GM21825 (cell line): ENCODE measurements at regions not wholly inside any gene's neighbourhood (a gene's known extent, or its start where the extent isn't known, plus 50 kb on each side); places are given as distances from the start of the nearest gene placed in this dataset.
"Not testable (repeated sequence)": the region's sequence is repeated elsewhere in the genome, so short reads cannot be mapped to it uniquely, and the experiment has no call there.

ENCODE experiments used
- ATAC-seq: cut with Tn5 transposase; IDR thresholded peaks from one replicate; pipeline ENCODE4 v1.9.1; 2021; ENCODE audit warnings: mild to moderate bottlenecking, moderate library complexity; ENCODE audit not compliant: unreplicated experiment

- ATAC-seq = no peak
Observed at GRCh38 chr3:170711786-170712185, 125.9 kb upstream of the SLC7A14 start.

- no peak for ATAC-seq
Observed at GRCh38 chr3:170709046-170709445, 123.2 kb upstream of the SLC7A14 start.

- no peak for ATAC-seq
Observed at GRCh38 chr3:170707899-170708298, 122.0 kb upstream of the SLC7A14 start.

GRCh38 chr3:170705131-170705530 is 119.3 kb upstream of the SLC7A14 start:
- ATAC-seq = no peak

GRCh38 chr3:170703121-170703588 is 117.3 kb upstream of the SLC7A14 start:
- no peak for ATAC-seq

DNA sequence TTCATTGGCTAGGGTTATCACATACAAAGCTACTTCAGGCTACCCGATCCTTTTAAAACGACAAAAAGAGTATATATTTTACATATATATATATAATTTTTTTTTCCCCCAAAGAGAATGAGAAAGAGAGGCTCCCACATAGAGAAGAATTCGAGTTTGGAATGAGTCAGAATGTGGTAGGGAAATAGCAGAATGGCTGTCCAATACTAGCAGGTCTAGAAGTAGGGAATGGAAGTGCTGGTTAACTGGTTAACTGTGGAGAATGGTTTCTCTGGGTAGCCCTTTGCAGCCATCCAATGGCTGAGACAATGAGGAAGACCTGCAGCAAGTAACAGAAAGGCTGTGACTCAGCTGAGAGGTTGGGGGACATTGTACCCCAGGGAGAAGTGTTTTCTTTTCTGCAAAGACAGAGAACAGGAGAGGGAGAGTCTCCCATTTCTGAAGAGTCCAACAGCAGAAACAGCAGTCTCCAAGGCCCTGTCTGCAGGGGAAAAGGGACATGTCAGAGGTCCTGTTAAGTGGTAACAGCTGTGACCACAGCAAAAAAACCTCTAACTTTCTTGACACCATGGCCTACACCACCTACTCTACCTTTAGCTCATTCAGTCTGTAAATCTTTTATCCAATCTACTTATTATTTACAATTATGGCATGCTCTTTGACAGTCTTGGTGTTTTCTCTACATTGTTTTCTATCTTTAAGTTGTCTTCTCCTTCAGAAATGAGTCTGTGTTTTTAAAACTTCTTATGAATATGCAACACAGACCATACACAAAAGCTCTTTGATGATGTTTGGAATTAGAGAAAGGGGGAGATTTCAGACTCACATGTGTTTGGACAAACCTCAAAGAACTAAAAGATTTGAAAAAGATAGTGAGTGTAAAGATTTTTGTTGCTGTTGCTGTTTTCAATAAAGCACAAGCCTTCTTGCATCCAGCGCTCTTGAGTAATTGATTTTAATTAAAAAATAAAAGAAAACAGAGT is 116.1 kb upstream of the SLC7A14 start:
- no peak for ATAC-seq

DNA sequence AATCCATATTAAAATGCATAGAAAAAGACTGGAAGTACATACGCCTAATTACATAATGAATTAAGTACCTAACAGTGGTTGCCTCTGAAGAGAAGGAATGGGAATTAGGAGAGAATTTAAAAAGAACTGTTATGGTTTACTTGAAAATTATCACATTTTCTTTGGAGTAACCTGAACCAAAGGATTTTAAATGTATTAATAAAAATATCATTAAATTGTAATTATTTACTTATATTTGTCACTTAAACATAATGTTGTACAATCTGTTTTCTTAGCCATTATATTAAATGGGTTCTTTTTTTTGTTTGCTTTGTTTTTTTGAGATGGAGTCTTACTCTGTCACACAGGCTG is 114.2 kb upstream of the SLC7A14 start:
- ATAC-seq = no peak

- no peak for ATAC-seq
Observed at GRCh38 chr3:170699158-170700053, 113.5 kb upstream of the SLC7A14 start.

- ATAC-seq = no peak
Observed at GRCh38 chr3:170697908-170698307, 112.0 kb upstream of the SLC7A14 start.

DNA sequence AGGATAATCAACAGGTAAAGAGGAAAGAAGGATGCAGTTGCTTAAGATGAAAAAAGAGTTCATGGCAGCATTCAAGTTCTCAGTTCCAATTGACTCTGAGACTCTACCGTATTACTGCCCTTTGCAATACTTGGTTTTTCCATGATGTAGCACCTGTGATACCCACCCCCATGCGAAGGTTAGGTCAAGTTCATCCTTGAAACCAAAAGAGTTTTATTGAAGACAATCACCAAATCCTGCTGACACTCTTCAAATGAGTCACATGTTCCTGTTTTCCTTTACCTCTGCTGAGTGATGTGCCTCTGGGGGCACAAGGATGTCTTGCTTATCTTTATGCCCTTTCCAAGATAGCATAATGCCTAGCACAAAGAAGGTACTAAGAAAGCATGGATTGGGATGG is 111.3 kb upstream of the SLC7A14 start:
- ATAC-seq = no peak

GRCh38 chr3:170695486-170696064 is 109.7 kb upstream of the SLC7A14 start:
- ATAC-seq = no peak

GRCh38 chr3:170692720-170693119 is 106.8 kb upstream of the SLC7A14 start:
- ATAC-seq = no peak

GRCh38 chr3:170690661-170690981 is 104.7 kb upstream of the SLC7A14 start:
- ATAC-seq = no peak

GRCh38 chr3:170689893-170690660 is 104.2 kb upstream of the SLC7A14 start:
- peak; percentile 65 for ATAC-seq

DNA sequence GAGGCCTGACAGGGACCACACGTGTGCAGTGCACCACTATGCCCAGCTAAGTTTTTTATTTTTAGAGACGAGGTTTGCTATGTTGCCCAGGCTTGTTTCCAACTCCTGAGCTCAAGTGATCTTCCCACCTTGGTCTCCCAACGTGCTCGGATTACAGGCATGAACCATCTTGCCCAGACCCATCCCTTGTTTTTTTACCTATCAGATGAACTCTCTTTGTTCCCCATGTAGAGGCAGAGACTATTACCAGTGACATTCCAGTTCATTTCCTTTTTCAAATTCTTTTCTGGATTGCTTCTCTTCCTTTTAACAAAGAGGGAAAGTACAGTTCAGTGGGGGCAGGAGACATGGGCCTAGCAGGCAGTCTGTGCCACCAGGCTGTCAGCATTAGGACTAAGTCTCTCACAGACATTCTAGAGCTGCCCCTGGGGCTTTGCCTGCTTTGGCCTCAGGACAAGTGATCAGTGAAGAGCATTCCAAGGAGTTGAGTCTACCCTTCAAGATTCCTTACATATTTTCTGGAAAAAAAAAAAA is 103.5 kb upstream of the SLC7A14 start:
- ATAC-seq = no peak

- not testable (repeated sequence) for ATAC-seq
Observed at GRCh38 chr3:170688222-170688621, 102.3 kb upstream of the SLC7A14 start.

GRCh38 chr3:170680593-170680992 is 94.7 kb upstream of the SLC7A14 start:
- ATAC-seq = no peak

- ATAC-seq = no peak
Observed at GRCh38 chr3:170679190-170679589, 93.3 kb upstream of the SLC7A14 start.

DNA sequence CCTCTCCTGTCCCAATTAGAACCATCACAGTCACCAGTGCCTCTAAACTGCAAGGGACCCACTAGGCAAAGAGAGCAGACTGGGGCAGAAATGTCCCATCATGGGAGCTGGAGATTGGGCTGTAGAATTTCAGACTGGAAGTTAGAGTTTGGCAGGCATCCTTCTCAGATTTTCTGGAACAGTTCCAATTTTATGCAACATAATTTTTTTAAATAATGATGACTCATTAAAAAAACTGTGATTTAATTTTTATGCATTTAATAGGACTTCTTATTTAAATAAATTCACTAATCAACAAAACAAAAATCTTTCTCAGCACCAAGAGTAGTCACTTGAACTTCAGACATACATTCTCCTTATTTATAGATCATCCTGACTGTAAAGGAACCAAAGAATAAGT is 84.6 kb upstream of the SLC7A14 start:
- ATAC-seq = no peak

DNA sequence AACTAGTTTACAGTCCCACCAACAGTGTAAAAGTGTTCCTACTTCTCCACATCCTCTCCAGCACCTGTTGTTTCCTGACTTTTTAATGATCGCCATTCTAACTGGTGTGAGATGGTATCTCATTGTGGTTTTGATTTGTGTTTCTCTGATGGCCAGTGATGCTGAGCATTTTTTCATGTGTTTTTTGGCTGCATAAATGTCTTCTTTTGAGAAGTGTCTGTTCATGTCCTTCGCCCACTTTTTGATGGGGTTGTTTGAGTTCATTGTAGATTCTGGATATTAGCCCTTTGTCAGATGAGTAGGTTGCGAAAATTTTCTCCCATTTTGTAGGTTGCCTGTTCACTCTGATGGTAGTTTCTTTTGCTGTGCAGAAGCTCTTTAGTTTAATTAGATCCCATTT is 77.1 kb upstream of the SLC7A14 start:
- not testable (repeated sequence) for ATAC-seq
